SK-N-SH (cell line): ENCODE measurements at regions not wholly inside any gene's neighbourhood (a gene's known extent, or its start where the extent isn't known, plus 50 kb on each side); places are given as distances from the start of the nearest gene placed in this dataset.

ENCODE experiments used
- CTCF ChIA-PET: fragments of 300-600, 350-600 bp; formaldehyde crosslinking; extraction: SDS; loops from one replicate; lab custom pipeline; 2021; lab: Yijun Ruan, JAX
- POLR2A ChIA-PET: fragments of 350-600 bp; sonication (Branson Sonifier 250); formaldehyde crosslinking; extraction: SDS; loops from one replicate; lab custom pipeline; 2020; ENCODE audit warnings: antibody characterized with exemption, inconsistent platforms; lab: Yijun Ruan, JAX
- DNase-seq: peaks from one replicate; pipeline ENCODE4 v3.0.0; 2012
- H2AFZ ChIP-seq: fragments of 200-600 bp; sonication (generic); 2 replicates; pipeline ENCODE4 v1.8.1; 2016; ENCODE audit warnings: antibody characterized with exemption, mild to moderate bottlenecking, low read depth
- H3F3A ChIP-seq: fragments of 200-600 bp; sonication (generic); replicated peaks from 2 replicates; pipeline ENCODE3; 2016; ENCODE audit warnings: antibody characterized with exemption, mild to moderate bottlenecking; ENCODE audit not compliant: insufficient read depth
- H3K27ac ChIP-seq, 2 experiments: fragments of 200-500 bp in 1 of 2; fragments of 200-600 bp in 1 of 2; sonication (Bioruptor generic) in 1 of 2; sonication (generic), shearing (Covaris generic) in 1 of 2; 2 replicates each; pipeline versions ENCODE4 v1.5.1 to v1.6.1; 2014 to 2016; ENCODE audit warnings: low read depth in 2 of 2, inconsistent platforms in 1 of 2, low read length in 1 of 2, mild to moderate bottlenecking in 1 of 2, mixed read lengths in 1 of 2
- H3K27me3 ChIP-seq: fragments of 200-600 bp; sonication (generic), shearing (Covaris generic); 2 replicates; pipeline ENCODE4 v1.6.1; 2016; ENCODE audit warnings: mixed run types; ENCODE audit not compliant: insufficient read depth
- H3K36me3 ChIP-seq, 2 experiments: fragments of 200-500 bp in 1 of 2; fragments of 200-600 bp in 1 of 2; sonication (Bioruptor generic) in 1 of 2; sonication (generic) in 1 of 2; replicated peaks in 1 of 2; 2 replicates each; pipeline versions ENCODE3 to v1.5.1; 2014 to 2016; ENCODE audit warnings: low read length in 1 of 2, mild to moderate bottlenecking in 1 of 2; ENCODE audit not compliant: insufficient read depth in 2 of 2, control insufficient read depth in 1 of 2
- H3K4me1 ChIP-seq, 2 experiments: fragments of 200-500 bp in 1 of 2; fragments of 200-600 bp in 1 of 2; sonication (Bioruptor generic) in 1 of 2; sonication (generic), shearing (Covaris generic) in 1 of 2; 2 replicates each; pipeline versions ENCODE4 v1.5.1 to v1.6.1; 2014 to 2016; ENCODE audit warnings: low read depth in 1 of 2, low read length in 1 of 2, mixed run types in 1 of 2; ENCODE audit not compliant: insufficient read depth in 2 of 2, control insufficient read depth in 1 of 2
- H3K4me2 ChIP-seq: fragments of 200-600 bp; sonication (generic), shearing (Covaris generic); 2 replicates; pipeline ENCODE4 v1.6.1; 2017; ENCODE audit warnings: mixed run types
- H3K4me3 ChIP-seq, 2 experiments: fragments of 200-500 bp in 1 of 2; fragments of 200-600 bp in 1 of 2; sonication (Bioruptor generic) in 1 of 2; sonication (generic), shearing (Covaris generic) in 1 of 2; 2 replicates each; pipeline versions ENCODE4 v1.5.1 to v1.8.1; 2014 to 2016; ENCODE audit warnings: low read depth in 2 of 2, inconsistent platforms in 1 of 2, low read length in 1 of 2, mild to moderate bottlenecking in 1 of 2, mixed read lengths in 1 of 2, moderate library complexity in 1 of 2
- H3K79me2 ChIP-seq: fragments of 200-600 bp; sonication (generic); 2 replicates; pipeline ENCODE4 v1.8.1; 2017; ENCODE audit warnings: mild to moderate bottlenecking; ENCODE audit not compliant: insufficient read depth
- H3K9ac ChIP-seq: fragments of 200-600 bp; sonication (generic); 2 replicates; pipeline ENCODE4 v1.6.1; 2017; ENCODE audit warnings: mixed run types
- H3K9me2 ChIP-seq: fragments of 200-600 bp; sonication (generic); 2 replicates; pipeline ENCODE4 v1.6.1; 2017; ENCODE audit warnings: mixed run types
- H3K9me3 ChIP-seq: fragments of 200-600 bp; sonication (generic); 2 replicates; pipeline ENCODE4 v1.6.1; 2017; ENCODE audit warnings: mixed run types, mild to moderate bottlenecking, moderate library complexity
- H4K20me1 ChIP-seq: fragments of 200-600 bp; sonication (generic); 2 replicates; pipeline ENCODE4 v1.6.1; 2017; ENCODE audit warnings: mild to moderate bottlenecking, mixed run types; ENCODE audit not compliant: insufficient read depth
- ELF1 ChIP-seq: IDR thresholded peaks from 2 replicates; pipeline ENCODE4 v1.4.0; 2012
- EP300 ChIP-seq, 2 experiments: IDR thresholded peaks; 2 replicates each; pipeline versions ENCODE4 v1.4.0 to v1.6.1; 2012; ENCODE audit warnings: borderline replicate concordance in 1 of 2, low read depth in 1 of 2, low read length in 1 of 2
- EZH2phosphoT487 ChIP-seq: fragments of 200-600 bp; sonication (generic); IDR thresholded peaks from 2 replicates; pipeline ENCODE4 v1.6.1; 2017; ENCODE audit warnings: low read depth, mixed run types, mild to moderate bottlenecking, antibody characterized with exemption, moderate library complexity, borderline replicate concordance
- FOXM1 ChIP-seq: IDR thresholded peaks from 2 replicates; pipeline ENCODE4 v1.4.0; 2012; ENCODE audit warnings: low read depth, mild to moderate bottlenecking
- GABPA ChIP-seq: IDR thresholded peaks from 2 replicates; pipeline ENCODE4 v1.4.0; 2012; ENCODE audit warnings: low read depth, mild to moderate bottlenecking
- NFIC ChIP-seq: IDR thresholded peaks from 2 replicates; pipeline ENCODE4 v1.4.0; 2012; ENCODE audit warnings: borderline replicate concordance
- NRF1 ChIP-seq: IDR thresholded peaks from 2 replicates; pipeline ENCODE4 v1.6.1; 2012; ENCODE audit warnings: low read depth, mild to moderate bottlenecking, low read length
- POLR2AphosphoS5 ChIP-seq: IDR thresholded peaks from 2 replicates; pipeline ENCODE4 v1.6.1; 2012; ENCODE audit warnings: low read depth, low read length
- RAD21 ChIP-seq: IDR thresholded peaks from 2 replicates; pipeline ENCODE4 v1.6.1; 2012; ENCODE audit warnings: mild to moderate bottlenecking, low read length
- RXRA ChIP-seq: IDR thresholded peaks from 2 replicates; pipeline ENCODE4 v1.4.0; 2012; ENCODE audit warnings: low read depth, mild to moderate bottlenecking, borderline replicate concordance
- WGBS: methylation state at CpG from one replicate; pipeline ENCODE4 v1.1.6; 2017; ENCODE audit warnings: low lambda C conversion rate; 5-methylcytosine and 5-hydroxymethylcytosine counted together
- TF ChIP-seq, protein P1 (sequence below): IDR thresholded peaks from 2 replicates; pipeline ENCODE4 v1.4.0; 2012; ENCODE audit warnings: low read depth, borderline replicate concordance
- TF ChIP-seq, protein P2 (sequence below): fragments of 200-600 bp; sonication (generic); IDR thresholded peaks from 2 replicates; pipeline ENCODE4 v1.6.1; 2017; ENCODE audit warnings: antibody characterized with exemption, mild to moderate bottlenecking, moderate library complexity
- TF ChIP-seq, protein P3 (sequence below): IDR thresholded peaks from 2 replicates; pipeline ENCODE4 v1.4.0; 2012; ENCODE audit warnings: low read depth, borderline replicate concordance

DNA sequence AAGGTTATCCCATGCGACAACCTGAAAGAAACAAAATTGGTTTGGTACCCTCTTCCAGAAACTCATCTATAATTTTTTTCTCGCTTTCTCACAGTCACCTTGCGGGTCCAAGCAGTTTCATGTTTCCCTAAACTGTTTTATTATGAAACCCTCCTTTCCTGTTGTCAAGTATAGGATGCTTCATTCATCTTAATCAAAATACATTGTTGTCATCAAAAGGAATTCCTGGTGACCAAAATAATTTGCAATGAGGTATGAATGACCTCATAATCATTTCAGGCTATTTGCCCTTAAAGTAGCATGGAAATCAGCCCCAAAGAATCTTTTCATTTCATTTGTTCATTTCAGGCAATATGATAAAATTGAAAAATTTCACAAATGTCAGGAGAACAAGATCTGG lies 503.0 kb downstream of the SPATA31D1 start:
- 88% methylated on average over 3 of the region's 3 CpGs for WGBS
- Histone ChIP-seq H3K27ac (no peak overlapping the region), H4K20me1 (no peaks in the 10 kb centered on the region), H3F3A (peaks cover 16% of the 10 kb centered on the region), H3K4me1 (peaks cover 18 to 19% of the 10 kb centered on the region in 2 experiments), H3K9me3 (no peaks in the 10 kb centered on the region), H3K79me2 (no peaks in the 10 kb centered on the region), H3K4me3 (no peak overlapping the region), H2AFZ (no peak overlapping the region), H3K9me2 (no peaks in the 10 kb centered on the region), H3K27me3 (no peaks in the 10 kb centered on the region), H3K4me2 (no peak overlapping the region), H3K36me3 (no peaks in the 10 kb centered on the region), H3K9ac (no peak overlapping the region)
- CTCF ChIA-PET, result interaction anchor here (1.6 kb wide), 1 partner anchor 115 kb away, joined by 4 read pairs; no protein-coding TSS in a partner anchor
- TF ChIP-seq POLR2AphosphoS5, result no peak
- TF ChIP-seq GABPA, result no peak
- TF ChIP-seq, protein P1, sequence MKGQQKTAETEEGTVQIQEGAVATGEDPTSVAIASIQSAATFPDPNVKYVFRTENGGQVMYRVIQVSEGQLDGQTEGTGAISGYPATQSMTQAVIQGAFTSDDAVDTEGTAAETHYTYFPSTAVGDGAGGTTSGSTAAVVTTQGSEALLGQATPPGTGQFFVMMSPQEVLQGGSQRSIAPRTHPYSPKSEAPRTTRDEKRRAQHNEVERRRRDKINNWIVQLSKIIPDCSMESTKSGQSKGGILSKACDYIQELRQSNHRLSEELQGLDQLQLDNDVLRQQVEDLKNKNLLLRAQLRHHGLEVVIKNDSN, result no peak
- no peak for TF ChIP-seq RXRA
- TF ChIP-seq EZH2phosphoT487, result no peak
- no peak for TF ChIP-seq EP300 (IDR thresholded peaks at IDR 0.05; ENCODE audit: borderline replicate concordance in 1 of 2, low read depth in 1 of 2, low read length in 1 of 2)
- TF ChIP-seq ELF1, result no peak
- TF ChIP-seq FOXM1, result no peak
- TF ChIP-seq NFIC, result no peak
- TF ChIP-seq, protein P2, sequence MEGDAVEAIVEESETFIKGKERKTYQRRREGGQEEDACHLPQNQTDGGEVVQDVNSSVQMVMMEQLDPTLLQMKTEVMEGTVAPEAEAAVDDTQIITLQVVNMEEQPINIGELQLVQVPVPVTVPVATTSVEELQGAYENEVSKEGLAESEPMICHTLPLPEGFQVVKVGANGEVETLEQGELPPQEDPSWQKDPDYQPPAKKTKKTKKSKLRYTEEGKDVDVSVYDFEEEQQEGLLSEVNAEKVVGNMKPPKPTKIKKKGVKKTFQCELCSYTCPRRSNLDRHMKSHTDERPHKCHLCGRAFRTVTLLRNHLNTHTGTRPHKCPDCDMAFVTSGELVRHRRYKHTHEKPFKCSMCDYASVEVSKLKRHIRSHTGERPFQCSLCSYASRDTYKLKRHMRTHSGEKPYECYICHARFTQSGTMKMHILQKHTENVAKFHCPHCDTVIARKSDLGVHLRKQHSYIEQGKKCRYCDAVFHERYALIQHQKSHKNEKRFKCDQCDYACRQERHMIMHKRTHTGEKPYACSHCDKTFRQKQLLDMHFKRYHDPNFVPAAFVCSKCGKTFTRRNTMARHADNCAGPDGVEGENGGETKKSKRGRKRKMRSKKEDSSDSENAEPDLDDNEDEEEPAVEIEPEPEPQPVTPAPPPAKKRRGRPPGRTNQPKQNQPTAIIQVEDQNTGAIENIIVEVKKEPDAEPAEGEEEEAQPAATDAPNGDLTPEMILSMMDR, result no peak
- TF ChIP-seq NRF1, result no peak
- TF ChIP-seq RAD21, result no peak
- no peak for DNase-seq
- POLR2A ChIA-PET, result no interaction called here

DNA sequence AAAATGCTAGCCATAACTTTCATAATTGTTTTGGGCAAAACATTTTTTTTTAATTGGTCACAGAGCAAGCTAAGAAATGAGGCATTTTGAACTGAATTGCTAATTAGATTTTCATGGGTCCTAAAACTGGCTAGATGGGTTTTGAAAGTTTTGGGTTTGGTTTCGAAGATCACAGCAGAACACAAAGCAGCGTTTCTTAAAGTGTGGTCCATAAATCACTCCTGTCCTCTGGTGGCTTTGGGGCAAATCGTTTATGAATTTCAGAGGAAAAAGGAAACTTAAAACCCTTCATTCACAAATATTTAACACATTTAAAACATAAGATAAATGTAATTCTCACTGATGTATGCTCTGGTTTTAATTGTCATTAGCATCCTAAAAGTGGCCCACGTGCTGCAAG lies 503.7 kb downstream of the SPATA31D1 start:
- Histone ChIP-seq H3K27me3 (no peaks in the 10 kb centered on the region), H3K9me2 (no peaks in the 10 kb centered on the region), H3K79me2 (no peaks in the 10 kb centered on the region), H3K27ac (no peak overlapping the region), H3K4me1 (peaks cover 18 to 19% of the 10 kb centered on the region in 2 experiments), H3K4me3 (no peak overlapping the region), H3K9me3 (no peaks in the 10 kb centered on the region), H3K9ac (no peak overlapping the region), H3K36me3 (no peaks in the 10 kb centered on the region), H3K4me2 (no peak overlapping the region), H4K20me1 (no peaks in the 10 kb centered on the region), H2AFZ (no peak overlapping the region), H3F3A (peaks cover 16% of the 10 kb centered on the region)
- POLR2A ChIA-PET, result no interaction called here
- WGBS, result 52% methylated on average over 4 of the region's 4 CpGs
- CTCF ChIA-PET, result interaction anchor here (1.6 kb wide), 1 partner anchor 114 kb away, joined by 4 read pairs; no protein-coding TSS in a partner anchor
- DNase-seq, result no peak
- TF ChIP-seq, protein P3, sequence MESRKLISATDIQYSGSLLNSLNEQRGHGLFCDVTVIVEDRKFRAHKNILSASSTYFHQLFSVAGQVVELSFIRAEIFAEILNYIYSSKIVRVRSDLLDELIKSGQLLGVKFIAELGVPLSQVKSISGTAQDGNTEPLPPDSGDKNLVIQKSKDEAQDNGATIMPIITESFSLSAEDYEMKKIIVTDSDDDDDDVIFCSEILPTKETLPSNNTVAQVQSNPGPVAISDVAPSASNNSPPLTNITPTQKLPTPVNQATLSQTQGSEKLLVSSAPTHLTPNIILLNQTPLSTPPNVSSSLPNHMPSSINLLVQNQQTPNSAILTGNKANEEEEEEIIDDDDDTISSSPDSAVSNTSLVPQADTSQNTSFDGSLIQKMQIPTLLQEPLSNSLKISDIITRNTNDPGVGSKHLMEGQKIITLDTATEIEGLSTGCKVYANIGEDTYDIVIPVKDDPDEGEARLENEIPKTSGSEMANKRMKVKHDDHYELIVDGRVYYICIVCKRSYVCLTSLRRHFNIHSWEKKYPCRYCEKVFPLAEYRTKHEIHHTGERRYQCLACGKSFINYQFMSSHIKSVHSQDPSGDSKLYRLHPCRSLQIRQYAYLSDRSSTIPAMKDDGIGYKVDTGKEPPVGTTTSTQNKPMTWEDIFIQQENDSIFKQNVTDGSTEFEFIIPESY, result no peak
- TF ChIP-seq RAD21, result peak; percentile 25; the same call in 1 of the 2 replicates
